Neural crest cell (in vitro differentiated cells): ENCODE measurements at regions not wholly inside any gene's neighbourhood (a gene's known extent, or its start where the extent isn't known, plus 50 kb on each side); places are given as distances from the start of the nearest gene placed in this dataset.

Experiments
- DNase-seq: peaks from one replicate; pipeline ENCODE4 v3.0.0; 2021; ENCODE audit warnings: low read depth, mixed read lengths, low spot score
- H3K27ac Mint-ChIP-seq: one replicate; pipeline ENCODE4 v1.8.0; 2021; ENCODE audit warnings: mild to moderate bottlenecking, mixed read lengths; ENCODE audit not compliant: unreplicated experiment
- H3K27me3 Mint-ChIP-seq: 2 replicates; pipeline ENCODE4 v1.8.0; 2021; ENCODE audit warnings: low read depth, mild to moderate bottlenecking, mixed read lengths
- H3K36me3 Mint-ChIP-seq: 2 replicates; pipeline ENCODE4 v1.8.0; 2021; ENCODE audit warnings: low read depth, mild to moderate bottlenecking, mixed read lengths
- H3K4me1 Mint-ChIP-seq: 2 replicates; pipeline ENCODE4 v1.8.0; 2021; ENCODE audit warnings: mixed read lengths
- H3K4me3 Mint-ChIP-seq: one replicate; pipeline ENCODE4 v1.8.0; 2021; ENCODE audit warnings: mild to moderate bottlenecking, mixed read lengths
- H3K9me3 Mint-ChIP-seq: 2 replicates; pipeline ENCODE4 v1.8.0; 2021; ENCODE audit warnings: mixed read lengths
- TF ChIP-seq, protein P1 (sequence below): fragments of 200-600 bp; sonication (generic); conservative IDR thresholded peaks from 2 replicates; pipeline ENCODE4 v1.5.0; 2021; ENCODE audit warnings: antibody characterized with exemption, mild to moderate bottlenecking

DNA sequence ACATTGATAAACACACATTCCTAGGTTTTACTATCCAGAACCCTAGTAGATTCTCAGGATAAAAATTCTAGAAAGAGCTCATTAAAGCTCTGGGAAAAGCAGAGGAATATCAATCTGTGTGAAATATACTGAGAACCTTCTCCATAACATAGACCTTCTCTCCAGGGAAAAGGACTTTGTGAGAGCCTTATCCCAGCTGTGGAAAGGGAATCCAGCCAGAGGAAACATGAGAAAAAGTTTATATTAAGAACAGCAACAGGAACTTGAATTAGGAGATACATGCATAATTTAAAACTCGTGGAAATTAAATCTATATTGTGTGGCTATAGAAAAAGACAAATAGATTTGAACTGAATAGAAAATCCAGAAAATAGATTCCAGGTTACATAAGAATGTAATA lies 1639.9 kb downstream of the EFNB2 start:
- H3K27ac Mint-ChIP-seq: no peak overlapping the region
- no peaks in the 10 kb centered on the region for H3K27me3 Mint-ChIP-seq
- DNase-seq: no peak
- H3K36me3 Mint-ChIP-seq: peaks cover 6% of the 10 kb centered on the region
- no peaks in the 10 kb centered on the region for H3K4me1 Mint-ChIP-seq
- TF ChIP-seq, protein P1, sequence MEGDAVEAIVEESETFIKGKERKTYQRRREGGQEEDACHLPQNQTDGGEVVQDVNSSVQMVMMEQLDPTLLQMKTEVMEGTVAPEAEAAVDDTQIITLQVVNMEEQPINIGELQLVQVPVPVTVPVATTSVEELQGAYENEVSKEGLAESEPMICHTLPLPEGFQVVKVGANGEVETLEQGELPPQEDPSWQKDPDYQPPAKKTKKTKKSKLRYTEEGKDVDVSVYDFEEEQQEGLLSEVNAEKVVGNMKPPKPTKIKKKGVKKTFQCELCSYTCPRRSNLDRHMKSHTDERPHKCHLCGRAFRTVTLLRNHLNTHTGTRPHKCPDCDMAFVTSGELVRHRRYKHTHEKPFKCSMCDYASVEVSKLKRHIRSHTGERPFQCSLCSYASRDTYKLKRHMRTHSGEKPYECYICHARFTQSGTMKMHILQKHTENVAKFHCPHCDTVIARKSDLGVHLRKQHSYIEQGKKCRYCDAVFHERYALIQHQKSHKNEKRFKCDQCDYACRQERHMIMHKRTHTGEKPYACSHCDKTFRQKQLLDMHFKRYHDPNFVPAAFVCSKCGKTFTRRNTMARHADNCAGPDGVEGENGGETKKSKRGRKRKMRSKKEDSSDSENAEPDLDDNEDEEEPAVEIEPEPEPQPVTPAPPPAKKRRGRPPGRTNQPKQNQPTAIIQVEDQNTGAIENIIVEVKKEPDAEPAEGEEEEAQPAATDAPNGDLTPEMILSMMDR: no peak
- H3K9me3 Mint-ChIP-seq: peaks cover 14% of the 10 kb centered on the region
- H3K4me3 Mint-ChIP-seq: no peak overlapping the region

DNA sequence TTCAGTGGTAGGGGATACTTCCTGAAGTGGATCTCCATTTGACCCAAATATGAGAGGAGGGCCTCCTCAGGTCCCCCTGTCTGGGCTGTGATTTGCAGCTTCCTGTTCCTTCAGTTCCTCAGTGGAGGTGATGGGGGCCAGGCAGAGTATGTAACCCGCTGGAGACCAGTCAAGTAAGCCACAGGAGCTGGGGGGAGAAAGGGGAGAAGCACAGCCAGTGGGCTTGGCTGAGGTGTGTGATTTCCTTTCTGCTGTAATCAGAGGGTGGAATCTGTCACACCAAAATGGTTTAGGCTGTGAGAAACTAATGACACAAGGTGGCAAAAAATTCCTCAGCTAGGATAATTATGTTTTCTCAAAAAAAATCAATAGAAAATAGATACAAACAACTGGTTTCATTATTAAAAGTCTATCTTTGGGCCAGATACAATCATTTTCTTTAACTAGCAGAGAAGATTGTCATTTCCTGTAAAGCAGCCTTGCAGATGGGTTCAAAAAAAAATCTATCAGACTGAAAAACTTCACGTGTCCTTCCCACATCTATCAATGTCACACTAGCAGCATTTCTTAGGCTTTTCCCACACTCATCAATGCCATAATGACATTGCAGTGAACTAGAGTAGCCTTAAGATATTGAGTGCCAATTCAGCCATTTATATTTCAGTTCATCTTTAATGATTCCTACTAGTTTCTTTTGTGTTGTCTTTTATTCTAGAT lies 1660.3 kb downstream of the EFNB2 start:
- H3K4me3 Mint-ChIP-seq: no peak overlapping the region
- peaks cover 3% of the 10 kb centered on the region for H3K4me1 Mint-ChIP-seq

DNA sequence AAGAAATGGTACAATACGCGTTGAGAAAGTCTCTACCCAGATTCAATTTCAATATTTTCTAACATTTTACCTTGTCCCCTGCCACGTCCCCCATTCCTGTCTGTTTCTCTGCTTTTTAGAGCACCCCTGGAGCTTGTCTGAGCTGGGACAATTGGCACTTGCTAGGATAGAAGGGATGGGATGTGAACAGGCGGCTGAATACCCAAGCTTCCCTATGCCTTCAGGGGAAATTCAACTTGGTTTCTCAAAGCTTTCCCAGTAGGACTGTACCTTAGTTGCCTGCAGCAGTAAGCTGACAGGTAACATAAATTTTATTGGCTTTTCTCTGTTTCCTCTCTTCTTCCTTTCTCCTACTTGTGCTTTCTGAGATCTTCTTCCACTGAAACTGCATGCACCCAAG lies 1663.3 kb downstream of the EFNB2 start:
- Mint-ChIP-seq H3K36me3 (no peaks in the 10 kb centered on the region), H3K4me1 (peaks cover 3% of the 10 kb centered on the region), H3K4me3 (no peak overlapping the region), H3K27ac (no peak overlapping the region), H3K9me3 (peaks cover 3% of the 10 kb centered on the region), H3K27me3 (no peaks in the 10 kb centered on the region)
- no peak for DNase-seq
- TF ChIP-seq, protein P1: no peak

More for the DNA sequence above, 1660.3 kb downstream of the EFNB2 start:
- H3K27me3 Mint-ChIP-seq: no peaks in the 10 kb centered on the region
- H3K9me3 Mint-ChIP-seq: peaks cover 3% of the 10 kb centered on the region
- no peak for DNase-seq
- no peak overlapping the region for H3K27ac Mint-ChIP-seq
- TF ChIP-seq, protein P1: no peak
- no peaks in the 10 kb centered on the region for H3K36me3 Mint-ChIP-seq

DNA sequence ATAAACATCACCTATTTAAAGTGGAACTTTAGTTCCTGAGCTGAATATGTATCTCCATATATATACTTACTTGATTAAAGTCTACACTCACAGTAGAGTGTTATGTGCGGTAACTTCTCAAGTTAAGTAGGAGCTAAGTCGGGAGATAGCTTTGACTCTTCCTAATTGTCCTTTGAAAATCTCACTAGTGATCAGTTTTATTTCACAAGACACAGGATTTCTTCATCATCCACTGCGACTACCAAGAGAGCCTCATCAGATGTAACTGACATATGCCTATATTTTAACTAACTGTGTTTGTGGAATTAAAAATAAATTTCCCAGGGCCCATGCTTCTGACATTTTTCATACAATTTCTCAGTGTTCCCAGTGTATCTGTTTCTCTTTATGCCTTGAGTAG lies 1664.0 kb downstream of the EFNB2 start:
- Mint-ChIP-seq H3K4me3 (no peak overlapping the region), H3K4me1 (peaks cover 3% of the 10 kb centered on the region)

DNA sequence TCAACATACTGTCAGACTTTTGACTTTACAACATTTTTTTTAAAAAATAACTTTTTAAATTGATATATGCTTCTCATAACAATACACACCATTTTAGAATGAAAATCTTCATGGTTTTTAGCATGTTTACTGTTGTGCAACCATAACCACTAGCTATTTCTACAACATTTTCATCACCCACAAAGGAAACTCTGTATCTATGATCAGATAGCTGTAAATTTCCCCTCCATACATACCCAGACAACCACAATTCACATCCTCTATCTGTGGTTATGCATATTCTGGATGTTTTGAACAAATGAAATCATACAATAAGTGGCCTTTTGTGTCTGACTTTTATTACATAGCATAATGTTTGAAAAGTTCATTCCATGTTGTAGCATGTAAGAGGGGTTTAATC lies 1666.0 kb downstream of the EFNB2 start:
- Mint-ChIP-seq H3K27me3 (no peaks in the 10 kb centered on the region), H3K27ac (no peak overlapping the region), H3K9me3 (peaks cover 1% of the 10 kb centered on the region), H3K4me1 (no peaks in the 10 kb centered on the region), H3K4me3 (no peak overlapping the region), H3K36me3 (no peaks in the 10 kb centered on the region)
- no peak for DNase-seq
- TF ChIP-seq, protein P1: no peak

More for the DNA sequence above, 1664.0 kb downstream of the EFNB2 start:
- TF ChIP-seq, protein P1: no peak
- DNase-seq: no peak
- Mint-ChIP-seq H3K36me3 (no peaks in the 10 kb centered on the region), H3K27me3 (no peaks in the 10 kb centered on the region), H3K9me3 (peaks cover 3% of the 10 kb centered on the region), H3K27ac (no peak overlapping the region)
